K562 (cell line): ENCODE measurements at regions not wholly inside any gene's neighbourhood (a gene's known extent, or its start where the extent isn't known, plus 50 kb on each side); places are given as distances from the start of the nearest gene placed in this dataset.

Source experiments
- ATAC-seq: fragments of 200-7000 bp; cut with Tn5 transposase; 3 replicates; pipeline ENCODE4 v1.9.1; 2020; ENCODE audit warnings: moderate library complexity
- BruUV-seq: library from RNA; stranded (reverse); fragments of 400-500 nt; replicated peaks from 2 replicates; lab custom pipeline; 2021; lab: Mats Ljungman, UMichigan
- CTCF ChIA-PET: fragments of 300-600 bp; formaldehyde crosslinking; extraction: SDS; loops from one replicate; lab custom pipeline; 2021; ENCODE audit warnings: low intra/inter-chr PET ratio; lab: Yijun Ruan, JAX
- POLR2A ChIA-PET: fragments of 300-600, 350-650 bp; sonication (Branson Sonifier 250); formaldehyde crosslinking; extraction: SDS; loops from one replicate; lab custom pipeline; 2021; ENCODE audit warnings: antibody characterized with exemption, inconsistent platforms; lab: Yijun Ruan, JAX
- DNase-seq, 4 experiments: peaks; one replicate each; pipeline versions ENCODE4 v3.0.0 to v3.0.0-alpha.2; 2011 to 2018; ENCODE audit warnings: low spot score in 3 of 4, mixed read lengths in 3 of 4; ENCODE audit errors: extremely low read depth in 1 of 4
- FAIRE-seq: peaks from 2 replicates; lab custom pipeline; 2011; peaks lifted over from hg19 to GRCh38; lab: Jason Lieb, UNC
- H2AFZ ChIP-seq: 2 replicates; pipeline ENCODE4 v1.6.0; 2011; ENCODE audit warnings: low read depth, low read length, control low read depth, inconsistent platforms
- H3K27ac ChIP-seq: fragments of 200-600 bp; 3 replicates; pipeline ENCODE4 v1.8.0; 2011; ENCODE audit warnings: low read depth, mild to moderate bottlenecking, control low read depth, inconsistent platforms, low read length, moderate library complexity, mixed read lengths; ENCODE audit errors: extremely low read depth
- H3K27me3 ChIP-seq, 2 experiments: fragments of 300-600 bp in 1 of 2; 2 replicates in 1 of 2; 3 replicates in 1 of 2; pipeline versions ENCODE4 v1.6.0 to v1.8.0; 2011; ENCODE audit warnings: inconsistent platforms in 2 of 2, low read length in 2 of 2, mild to moderate bottlenecking in 1 of 2, mixed read lengths in 1 of 2, moderate library complexity in 1 of 2; ENCODE audit not compliant: control insufficient read depth in 2 of 2, insufficient read depth in 2 of 2
- H3K36me3 ChIP-seq: fragments of 300-600 bp; 3 replicates; pipeline ENCODE4 v1.8.0; 2011; ENCODE audit warnings: mild to moderate bottlenecking, low read length, inconsistent platforms; ENCODE audit not compliant: control insufficient read depth, insufficient read depth
- H3K4me1 ChIP-seq, 2 experiments: fragments of 200-600 bp in 1 of 2; replicated peaks in 1 of 2; 2 replicates in 1 of 2; 3 replicates in 1 of 2; pipeline versions ENCODE4 v1.5.1 to v1.8.0; 2011; ENCODE audit warnings: inconsistent platforms in 2 of 2, low read length in 2 of 2, mild to moderate bottlenecking in 1 of 2, mixed read lengths in 1 of 2, moderate library complexity in 1 of 2; ENCODE audit not compliant: control insufficient read depth in 2 of 2, insufficient read depth in 2 of 2
- H3K4me2 ChIP-seq: 2 replicates; pipeline ENCODE4 v1.6.1; 2011; ENCODE audit warnings: low read length, control low read depth, inconsistent platforms, mixed read lengths; ENCODE audit not compliant: insufficient read depth
- H3K4me3 ChIP-seq: fragments of 200-600 bp; sonication (generic), shearing (Covaris generic); 2 replicates; pipeline ENCODE4 v1.5.1; 2016; ENCODE audit warnings: control low read depth, inconsistent platforms
- H3K79me2 ChIP-seq: fragments of 200-600 bp; 3 replicates; pipeline ENCODE4 v1.8.0; 2011; ENCODE audit warnings: low read length, inconsistent platforms; ENCODE audit not compliant: control insufficient read depth, insufficient read depth
- H3K9ac ChIP-seq, 2 experiments: 2 replicates each; pipeline versions ENCODE4 v1.6.0 to v1.6.1; 2011; ENCODE audit warnings: low read depth in 2 of 2, low read length in 2 of 2, control low read depth in 1 of 2, inconsistent platforms in 1 of 2, mild to moderate bottlenecking in 1 of 2, mixed read lengths in 1 of 2; ENCODE audit not compliant: insufficient read depth in 1 of 2
- H3K9me1 ChIP-seq: one replicate; pipeline ENCODE4 v1.6.0; 2011; ENCODE audit warnings: inconsistent platforms, mild to moderate bottlenecking, low read length, moderate library complexity; ENCODE audit not compliant: control insufficient read depth, insufficient read depth
- H3K9me3 ChIP-seq: replicated peaks from 2 replicates; pipeline ENCODE4 v1.5.1; 2011; ENCODE audit warnings: low read depth, low read length, inconsistent platforms; ENCODE audit not compliant: control insufficient read depth, insufficient read depth
- H4K20me1 ChIP-seq: replicated peaks from 2 replicates; pipeline ENCODE4 v1.6.1; 2011; ENCODE audit warnings: low read length, inconsistent platforms, mixed read lengths; ENCODE audit not compliant: control insufficient read depth, insufficient read depth
- CBFA2T3 ChIP-seq: fragments of 450-650 bp; IDR thresholded peaks from 2 replicates; pipeline ENCODE4 v1.6.1; 2017
- FOXO4 ChIP-seq: fragments of 450-650 bp; formaldehyde crosslinking; IDR thresholded peaks from 2 replicates; pipeline ENCODE4 v1.4.0; 2020; ENCODE audit warnings: mild to moderate bottlenecking, moderate library complexity
- ILK ChIP-seq: fragments of 450-650 bp; IDR thresholded peaks from 2 replicates; pipeline ENCODE4 v1.6.1; 2016; ENCODE audit warnings: missing genetic modification characterization, low read depth, mild to moderate bottlenecking, missing compliant biosample characterization, moderate library complexity, borderline replicate concordance
- JUN ChIP-seq, 2 experiments: sonication (generic) in 1 of 2; formaldehyde crosslinking in 1 of 2; IDR thresholded peaks; 2 replicates each; pipeline versions ENCODE4 v1.6.1 to v1.8.0; 2012 to 2022; ENCODE audit warnings: borderline replicate concordance in 2 of 2, mild to moderate bottlenecking in 2 of 2, improper control_type of control experiment in 1 of 2, low read depth in 1 of 2, low read length in 1 of 2, missing genetic modification reagents in 1 of 2
- NCOR1 ChIP-seq: fragments of 450-650 bp; IDR thresholded peaks from 2 replicates; pipeline ENCODE4 v1.6.1; 2016; ENCODE audit warnings: mild to moderate bottlenecking, moderate library complexity
- ZBTB12 ChIP-seq: fragments of 250-450 bp; sonication (Bioruptor Pico); IDR thresholded peaks from 2 replicates; pipeline ENCODE4 v1.4.0; 2020
- ZNF639 ChIP-seq, 2 experiments: fragments of 200-800 bp in 1 of 2; sonication (Bioruptor generic) in 1 of 2; sonication (generic) in 1 of 2; formaldehyde crosslinking in 1 of 2; IDR thresholded peaks in 1 of 2; conservative IDR thresholded peaks in 1 of 2; 2 replicates each; pipeline versions ENCODE4 v1.5.0 to v1.6.1; 2016 to 2020; ENCODE audit warnings: missing compliant biosample characterization in 1 of 2, missing genetic modification characterization in 1 of 2, missing genetic modification reagents in 1 of 2
- ZNF766 ChIP-seq: fragments of 200-800 bp; sonication (Bioruptor generic); conservative IDR thresholded peaks from 2 replicates; pipeline ENCODE4 v1.6.1; 2016; ENCODE audit warnings: missing genetic modification characterization, missing compliant biosample characterization
- WGBS: fragments of 100-300 bp; shearing (Covaris generic); methylation state at CpG from one replicate; pipeline ENCODE4 v1.1.6; 2016; ENCODE audit warnings: low coverage, mixed read lengths; ENCODE audit not compliant: insufficient coverage; ENCODE audit errors: missing lambda C conversion rate; 5-methylcytosine and 5-hydroxymethylcytosine counted together
- in situ Hi-C: fragments of 300-500 bp; cut with MboI; formaldehyde crosslinking; loops from 4 replicates; pipeline ENCODE4 v1.15.0; 2018; ENCODE audit warnings: inconsistent platforms, mixed read lengths
- intact Hi-C: fragments of 100-400 bp; cut with micrococcal nuclease; formaldehyde crosslinking; loops from 2 replicates; pipeline ENCODE4 v1.14.2; 2022
- TF ChIP-seq, protein P1 (sequence below), 2 experiments: fragments of 450-650 bp in 1 of 2; IDR thresholded peaks; 2 replicates each; pipeline ENCODE4 v1.6.1; 2011 to 2017; ENCODE audit warnings: low read depth in 2 of 2, antibody characterized with exemption in 1 of 2, borderline replicate concordance in 1 of 2, low read length in 1 of 2, mild to moderate bottlenecking in 1 of 2, mixed read lengths in 1 of 2; ENCODE audit not compliant: control insufficient read depth in 1 of 2
- TF ChIP-seq, protein P2 (sequence below): fragments of 250-450 bp; sonication (Bioruptor Pico); IDR thresholded peaks from 2 replicates; pipeline ENCODE4 v1.5.0; 2020; ENCODE audit warnings: mild to moderate bottlenecking

DNA sequence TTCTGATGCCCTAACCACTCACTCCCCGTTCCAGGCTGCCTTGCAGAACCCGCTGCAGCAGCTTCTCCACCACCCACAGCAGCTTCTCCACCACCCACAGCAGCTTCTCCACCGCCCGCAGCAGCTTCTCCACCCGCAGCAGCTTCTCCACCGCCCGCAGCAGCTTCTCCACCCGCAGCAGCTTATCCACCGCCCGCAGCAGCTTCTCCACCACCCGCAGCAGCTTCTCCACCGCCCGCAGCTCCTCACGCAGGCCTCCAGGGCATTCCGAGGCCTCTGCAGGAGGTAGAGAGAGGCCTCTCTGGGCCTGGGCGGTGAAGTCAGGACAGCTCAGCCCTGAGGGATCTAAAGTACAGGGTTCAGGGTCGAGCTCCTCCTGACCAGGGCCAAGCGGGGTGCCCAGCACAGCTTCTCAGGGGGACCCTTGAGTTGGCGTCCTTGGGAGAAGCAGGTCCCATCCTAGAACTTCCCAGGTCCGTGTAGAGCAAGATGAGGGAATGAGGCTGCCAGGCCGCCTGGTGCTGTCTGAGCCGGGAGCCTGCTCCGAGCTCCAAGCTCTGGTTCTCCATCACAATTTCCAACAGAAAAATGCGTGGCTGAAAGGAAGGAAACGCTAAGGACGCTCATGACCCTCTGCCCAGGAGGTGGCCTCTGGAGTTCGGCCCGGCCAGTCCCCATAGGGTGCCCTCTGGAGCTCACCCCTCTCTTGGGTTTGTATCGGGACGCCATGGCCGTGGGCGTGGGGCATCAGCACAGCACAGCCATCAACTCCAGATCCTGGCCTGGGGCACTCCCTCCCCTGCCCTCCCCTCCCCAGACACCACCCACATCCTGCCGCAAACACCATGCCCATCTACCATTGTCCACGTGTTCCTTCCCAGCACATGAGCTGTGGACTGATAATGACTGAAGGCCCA, 528.6 kb downstream of the BRD1 start:
- Histone ChIP-seq H3K4me1 (no peaks in the 10 kb centered on the region), H2AFZ (no peak overlapping the region), H3K9ac (no peak overlapping the region), H3K4me2 (no peak overlapping the region), H3K4me3 (no peak overlapping the region), H3K9me3 (no peaks in the 10 kb centered on the region), H3K36me3 (no peaks in the 10 kb centered on the region), H3K79me2 (no peaks in the 10 kb centered on the region), H3K27ac (no peak overlapping the region), H4K20me1 (no peaks in the 10 kb centered on the region), H3K27me3 (peaks cover 0 to 47% of the 10 kb centered on the region in 2 experiments; a peak in 3 of 5 replicates), H3K9me1 (no peaks in the 10 kb centered on the region)
- FAIRE-seq (no peak), ATAC-seq (no peak), DNase-seq (no peak)
- CTCF ChIA-PET: no interaction called here
- BruUV-seq: no TSS peak
- in situ Hi-C loops: no loop called here
- intact Hi-C loops: no loop called here
- POLR2A ChIA-PET: interaction anchor here (0.6 kb wide), 2 partner anchors 11 to 389 kb away, joined by 3 read pairs; no protein-coding TSS in a partner anchor
- 2% methylated on average over 19 of the region's 34 CpGs for WGBS
- TF ChIP-seq ZBTB12 (no peak), FOXO4 (CRISPR knock-in tag) (no peak), JUN (IDR thresholded peaks at IDR 0.05; ENCODE audit: borderline replicate concordance, low read depth, low read length) (no peak), JUN (CRISPR knock-in tag; IDR thresholded peaks at IDR 0.05; ENCODE audit: borderline replicate concordance) (no peak), ILK (no peak), CBFA2T3 (no peak), NCOR1 (no peak), ZNF639 (CRISPR knock-in tag; conservative IDR thresholded peaks at IDR 0.05 in 1 of 2, IDR thresholded peaks at IDR 0.05 in 1 of 2) (no peak), ZNF766 (CRISPR knock-in tag) (no peak)
- TF ChIP-seq, protein P1, sequence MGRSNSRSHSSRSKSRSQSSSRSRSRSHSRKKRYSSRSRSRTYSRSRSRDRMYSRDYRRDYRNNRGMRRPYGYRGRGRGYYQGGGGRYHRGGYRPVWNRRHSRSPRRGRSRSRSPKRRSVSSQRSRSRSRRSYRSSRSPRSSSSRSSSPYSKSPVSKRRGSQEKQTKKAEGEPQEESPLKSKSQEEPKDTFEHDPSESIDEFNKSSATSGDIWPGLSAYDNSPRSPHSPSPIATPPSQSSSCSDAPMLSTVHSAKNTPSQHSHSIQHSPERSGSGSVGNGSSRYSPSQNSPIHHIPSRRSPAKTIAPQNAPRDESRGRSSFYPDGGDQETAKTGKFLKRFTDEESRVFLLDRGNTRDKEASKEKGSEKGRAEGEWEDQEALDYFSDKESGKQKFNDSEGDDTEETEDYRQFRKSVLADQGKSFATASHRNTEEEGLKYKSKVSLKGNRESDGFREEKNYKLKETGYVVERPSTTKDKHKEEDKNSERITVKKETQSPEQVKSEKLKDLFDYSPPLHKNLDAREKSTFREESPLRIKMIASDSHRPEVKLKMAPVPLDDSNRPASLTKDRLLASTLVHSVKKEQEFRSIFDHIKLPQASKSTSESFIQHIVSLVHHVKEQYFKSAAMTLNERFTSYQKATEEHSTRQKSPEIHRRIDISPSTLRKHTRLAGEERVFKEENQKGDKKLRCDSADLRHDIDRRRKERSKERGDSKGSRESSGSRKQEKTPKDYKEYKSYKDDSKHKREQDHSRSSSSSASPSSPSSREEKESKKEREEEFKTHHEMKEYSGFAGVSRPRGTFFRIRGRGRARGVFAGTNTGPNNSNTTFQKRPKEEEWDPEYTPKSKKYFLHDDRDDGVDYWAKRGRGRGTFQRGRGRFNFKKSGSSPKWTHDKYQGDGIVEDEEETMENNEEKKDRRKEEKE (IDR thresholded peaks at IDR 0.05; ENCODE audit: borderline replicate concordance in 1 of 2, control insufficient read depth in 1 of 2, low read depth in 2 of 2, low read length in 1 of 2): no peak
- TF ChIP-seq, protein P2, sequence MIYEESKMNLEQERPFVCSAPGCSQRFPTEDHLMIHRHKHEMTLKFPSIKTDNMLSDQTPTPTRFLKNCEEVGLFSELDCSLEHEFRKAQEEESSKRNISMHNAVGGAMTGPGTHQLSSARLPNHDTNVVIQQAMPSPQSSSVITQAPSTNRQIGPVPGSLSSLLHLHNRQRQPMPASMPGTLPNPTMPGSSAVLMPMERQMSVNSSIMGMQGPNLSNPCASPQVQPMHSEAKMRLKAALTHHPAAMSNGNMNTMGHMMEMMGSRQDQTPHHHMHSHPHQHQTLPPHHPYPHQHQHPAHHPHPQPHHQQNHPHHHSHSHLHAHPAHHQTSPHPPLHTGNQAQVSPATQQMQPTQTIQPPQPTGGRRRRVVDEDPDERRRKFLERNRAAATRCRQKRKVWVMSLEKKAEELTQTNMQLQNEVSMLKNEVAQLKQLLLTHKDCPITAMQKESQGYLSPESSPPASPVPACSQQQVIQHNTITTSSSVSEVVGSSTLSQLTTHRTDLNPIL: no peak
